A549 (cell line): ENCODE measurements at regions not wholly inside any gene's neighbourhood (a gene's known extent, or its start where the extent isn't known, plus 50 kb on each side); places are given as distances from the start of the nearest gene placed in this dataset.

ENCODE experiments used
- ATAC-seq, 2 experiments: fragments of 200-7000 bp in 1 of 2; fragments of >200 bp in 1 of 2; cut with Nextera tagmentation in 1 of 2; cut with Tn5 transposase in 1 of 2; 3 replicates each; pipeline versions ENCODE4 v1.8.0 to v1.9.1; 2018 to 2020; ENCODE audit warnings: mild to moderate bottlenecking in 1 of 2, moderate library complexity in 1 of 2
- CTCF ChIA-PET: fragments of 300-600 bp; sonication (Branson Sonifier 250); formaldehyde crosslinking; extraction: SDS; loops from one replicate; lab custom pipeline; 2021; ENCODE audit warnings: antibody characterized with exemption, inconsistent platforms; lab: Yijun Ruan, JAX
- POLR2A ChIA-PET: fragments of 350-600 bp; formaldehyde crosslinking; extraction: SDS; loops from one replicate; lab custom pipeline; 2021; ENCODE audit warnings: antibody characterized with exemption, inconsistent platforms; lab: Yijun Ruan, JAX
- DNase-seq, 2 experiments: peaks; one replicate each; pipeline versions ENCODE4 v3.0.0 to v3.0.0-alpha.2; 2011 to 2016; ENCODE audit warnings: low read depth in 1 of 2, low spot score in 1 of 2
- FAIRE-seq: peaks from 2 replicates; lab custom pipeline; 2011; peaks lifted over from hg19 to GRCh38; lab: Jason Lieb, UNC
- H3K27ac ChIP-seq, 2 experiments: fragments of >200 bp; sonication (Bioruptor Twin); formaldehyde crosslinking; 3 replicates each; pipeline ENCODE4 v1.5.1; 2016 to 2017
- H3K4me1 ChIP-seq: fragments of >200 bp; sonication (Bioruptor Twin); formaldehyde crosslinking; 3 replicates; pipeline ENCODE4 v1.6.1; 2016
- H3K4me2 ChIP-seq: fragments of >200 bp; sonication (Bioruptor Twin); formaldehyde crosslinking; 3 replicates; pipeline ENCODE4 v1.6.1; 2016
- H3K4me3 ChIP-seq: fragments of >200 bp; sonication (Bioruptor Twin); formaldehyde crosslinking; 3 replicates; pipeline ENCODE4 v1.5.1; 2016
- H3K9me3 ChIP-seq: fragments of >200 bp; sonication (Bioruptor Twin); formaldehyde crosslinking; 3 replicates; pipeline ENCODE4 v1.6.1; 2016
- CEBPB ChIP-seq, 2 experiments: fragments of >200 bp in 1 of 2; sonication (Bioruptor Twin) in 1 of 2; formaldehyde crosslinking in 1 of 2; IDR thresholded peaks; 2 replicates each; pipeline ENCODE4 v1.6.1; 2012 to 2016
- CTCF ChIP-seq: fragments of >200 bp; sonication (Bioruptor Twin); formaldehyde crosslinking; IDR thresholded peaks from 3 replicates; pipeline ENCODE4 v1.5.1; 2016
- EHMT2 ChIP-seq: fragments of 200-600 bp; sonication (generic); IDR thresholded peaks from 2 replicates; pipeline ENCODE4 v1.6.1; 2016; ENCODE audit warnings: antibody characterized with exemption, low read depth, mild to moderate bottlenecking, moderate library complexity
- EP300 ChIP-seq, 2 experiments: fragments of >200 bp; sonication (Bioruptor Twin); formaldehyde crosslinking; IDR thresholded peaks; 2 replicates in 1 of 2; 3 replicates in 1 of 2; pipeline ENCODE4 v1.6.1; 2016 to 2017
- ESRRA ChIP-seq: fragments of 150-350 bp; IDR thresholded peaks from 2 replicates; pipeline ENCODE4 v1.6.1; 2014; ENCODE audit warnings: mild to moderate bottlenecking, low read length, borderline replicate concordance
- FOSL2 ChIP-seq, 2 experiments: fragments of 450-650 bp in 1 of 2; fragments of >200 bp in 1 of 2; sonication (Bioruptor Twin) in 1 of 2; formaldehyde crosslinking; IDR thresholded peaks; 2 replicates each; pipeline versions ENCODE4 v1.5.0 to v1.6.1; 2016 to 2020; ENCODE audit warnings: mild to moderate bottlenecking in 1 of 2, moderate library complexity in 1 of 2
- FOXS1 ChIP-seq: fragments of 250-450 bp; sonication (Bioruptor Pico); IDR thresholded peaks from 2 replicates; pipeline ENCODE4 v1.5.0; 2020; ENCODE audit warnings: mild to moderate bottlenecking, moderate library complexity
- HDAC2 ChIP-seq: fragments of 200-600 bp; sonication (generic); IDR thresholded peaks from 2 replicates; pipeline ENCODE4 v1.6.1; 2016
- HEYL ChIP-seq: fragments of 250-450 bp; sonication (Bioruptor Pico); IDR thresholded peaks from 2 replicates; pipeline ENCODE4 v1.8.0; 2021; ENCODE audit warnings: mild to moderate bottlenecking, moderate library complexity
- HOXB5 ChIP-seq: fragments of 250-450 bp; sonication (Bioruptor Pico); IDR thresholded peaks from 2 replicates; pipeline ENCODE4 v1.5.0; 2020; ENCODE audit warnings: mild to moderate bottlenecking, moderate library complexity
- MYC ChIP-seq: IDR thresholded peaks from 2 replicates; pipeline ENCODE4 v1.6.1; 2012; ENCODE audit warnings: mild to moderate bottlenecking, inconsistent platforms, low read length, improper control_type of control experiment, borderline replicate concordance
- NFE2L2 ChIP-seq: fragments of 150-350 bp; conservative IDR thresholded peaks from 2 replicates; pipeline ENCODE4 v1.6.1; 2014; ENCODE audit warnings: low read length
- NPAS2 ChIP-seq: fragments of 250-450 bp; sonication (Bioruptor Pico); IDR thresholded peaks from 2 replicates; pipeline ENCODE4 v1.8.0; 2022; ENCODE audit warnings: mild to moderate bottlenecking, moderate library complexity, borderline replicate concordance
- POLR2A ChIP-seq: IDR thresholded peaks from 2 replicates; pipeline ENCODE4 v1.6.1; 2012; ENCODE audit warnings: mild to moderate bottlenecking, low read length
- REST ChIP-seq: fragments of 200-600 bp; sonication (generic); IDR thresholded peaks from 2 replicates; pipeline ENCODE4 v1.6.1; 2016; ENCODE audit warnings: antibody characterized with exemption, mild to moderate bottlenecking, moderate library complexity
- RNF2 ChIP-seq: fragments of 200-600 bp; sonication (generic); IDR thresholded peaks from 2 replicates; pipeline ENCODE4 v1.6.1; 2016; ENCODE audit warnings: low read depth, mild to moderate bottlenecking, antibody characterized with exemption, moderate library complexity, borderline replicate concordance
- TP53 ChIP-seq: fragments of 250-450 bp; sonication (Bioruptor Pico); IDR thresholded peaks from 2 replicates; pipeline ENCODE4 v1.5.0; 2021; ENCODE audit warnings: mild to moderate bottlenecking, moderate library complexity
- ZC3H11A ChIP-seq: fragments of 450-650 bp; IDR thresholded peaks from 2 replicates; pipeline ENCODE4 v1.6.1; 2014; ENCODE audit warnings: antibody characterized with exemption, mild to moderate bottlenecking
- WGBS: methylation state at CpG from one replicate; pipeline ENCODE4 v1.1.6; 2017; ENCODE audit errors: missing lambda C conversion rate; 5-methylcytosine and 5-hydroxymethylcytosine counted together
- TF ChIP-seq, protein P1 (sequence below): fragments of 250-450 bp; sonication (Bioruptor Pico); IDR thresholded peaks from 2 replicates; pipeline ENCODE4 v1.5.0; 2020; ENCODE audit warnings: low read depth, mild to moderate bottlenecking, moderate library complexity
- TF ChIP-seq, protein P2 (sequence below): fragments of >200 bp; sonication (Bioruptor Twin); formaldehyde crosslinking; IDR thresholded peaks from 3 replicates; pipeline ENCODE4 v1.6.1; 2016

GRCh38 chr10:35792291-35792690 is 150.2 kb upstream of the FZD8 start:
- ATAC-seq (no peak), FAIRE-seq (no peak), DNase-seq (no peak)
- Histone ChIP-seq H3K4me1 (no peaks in the 10 kb centered on the region), H3K9me3 (peaks cover 10% of the 10 kb centered on the region; the same call in 2 of the 3 replicates), H3K4me3 (no peak overlapping the region), H3K4me2 (no peak overlapping the region), H3K27ac (no peak overlapping the region)
- ChIA-PET CTCF (no interaction called here), POLR2A (no interaction called here)
- 51% methylated on average over 7 of the region's 7 CpGs for WGBS
- TF ChIP-seq FOSL2 (IDR thresholded peaks at IDR 0.05), result no peak
- TF ChIP-seq FOSL2 (CRISPR knock-in tag; IDR thresholded peaks at IDR 0.05), result peak; percentile 20; the same call in 1 of the 2 replicates
- TF ChIP-seq HOXB5 (CRISPR knock-in tag), result no peak

DNA sequence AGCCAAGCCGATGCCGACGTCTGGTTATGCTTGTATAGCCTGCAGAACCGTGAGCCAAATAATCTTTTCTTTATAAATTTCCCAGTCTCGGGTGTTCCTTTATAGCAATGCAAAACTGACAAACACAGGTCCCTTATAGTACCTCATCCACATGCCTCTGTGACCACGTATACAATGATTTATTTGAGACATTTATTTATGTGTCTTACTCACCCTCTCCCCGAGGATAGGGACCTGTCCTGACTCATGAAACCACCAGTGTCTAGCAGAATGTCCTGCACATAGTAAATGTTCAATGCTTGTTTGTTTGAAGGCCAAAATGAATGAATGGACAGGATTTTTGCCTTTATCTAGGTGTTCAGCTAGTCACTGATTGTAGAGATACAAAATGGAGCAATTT is 147.9 kb upstream of the FZD8 start:
- no peak overlapping the region for H3K27ac ChIP-seq
- no peak for FAIRE-seq

DNA sequence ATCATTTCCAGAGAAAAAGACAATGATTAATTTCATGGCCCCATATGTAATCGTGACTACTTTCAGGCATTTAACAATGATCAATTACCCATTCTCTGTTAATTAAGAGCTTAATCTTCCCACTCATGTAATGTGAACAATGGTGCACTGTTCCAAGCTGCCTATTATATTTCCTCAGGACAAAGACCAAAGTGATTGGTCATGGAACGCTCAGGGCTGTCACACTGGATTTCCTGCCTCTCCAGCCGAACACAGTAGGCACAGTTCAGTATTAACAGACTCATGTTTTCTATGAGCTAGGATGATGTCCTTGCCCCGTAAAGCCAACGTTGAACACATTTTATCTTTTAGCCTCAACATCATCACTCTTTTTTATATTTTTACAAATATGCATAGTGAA is 142.7 kb upstream of the FZD8 start:
- ChIA-PET POLR2A (no interaction called here), CTCF (no interaction called here)
- FAIRE-seq, result no peak
- WGBS, result 66% methylated on average over 5 of the region's 5 CpGs
- H3K4me2 ChIP-seq, result no peak overlapping the region
- H3K4me1 ChIP-seq, result peaks cover 11% of the 10 kb centered on the region; the same call in 2 of the 3 replicates
- DNase-seq, result no peak
- H3K4me3 ChIP-seq, result no peak overlapping the region
- no peak for ATAC-seq
- peaks cover 17% of the 10 kb centered on the region; the same call in 2 of the 3 replicates for H3K9me3 ChIP-seq
- H3K27ac ChIP-seq, result no peak overlapping the region; a peak in 1 of 6 replicates
- TF ChIP-seq FOXS1 (CRISPR knock-in tag) (no peak), EHMT2 (no peak), NPAS2 (CRISPR knock-in tag) (no peak), HDAC2 (no peak), ESRRA (no peak), MYC (no peak), CEBPB (IDR thresholded peaks at IDR 0.05) (no peak), NFE2L2 (no peak), RNF2 (no peak), FOSL2 (IDR thresholded peaks at IDR 0.05) (no peak), FOSL2 (CRISPR knock-in tag; IDR thresholded peaks at IDR 0.05) (no peak), ZC3H11A (no peak)
- TF ChIP-seq, protein P1, sequence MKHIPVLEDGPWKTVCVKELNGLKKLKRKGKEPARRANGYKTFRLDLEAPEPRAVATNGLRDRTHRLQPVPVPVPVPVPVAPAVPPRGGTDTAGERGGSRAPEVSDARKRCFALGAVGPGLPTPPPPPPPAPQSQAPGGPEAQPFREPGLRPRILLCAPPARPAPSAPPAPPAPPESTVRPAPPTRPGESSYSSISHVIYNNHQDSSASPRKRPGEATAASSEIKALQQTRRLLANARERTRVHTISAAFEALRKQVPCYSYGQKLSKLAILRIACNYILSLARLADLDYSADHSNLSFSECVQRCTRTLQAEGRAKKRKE (CRISPR knock-in tag), result no peak
- TF ChIP-seq, protein P2, sequence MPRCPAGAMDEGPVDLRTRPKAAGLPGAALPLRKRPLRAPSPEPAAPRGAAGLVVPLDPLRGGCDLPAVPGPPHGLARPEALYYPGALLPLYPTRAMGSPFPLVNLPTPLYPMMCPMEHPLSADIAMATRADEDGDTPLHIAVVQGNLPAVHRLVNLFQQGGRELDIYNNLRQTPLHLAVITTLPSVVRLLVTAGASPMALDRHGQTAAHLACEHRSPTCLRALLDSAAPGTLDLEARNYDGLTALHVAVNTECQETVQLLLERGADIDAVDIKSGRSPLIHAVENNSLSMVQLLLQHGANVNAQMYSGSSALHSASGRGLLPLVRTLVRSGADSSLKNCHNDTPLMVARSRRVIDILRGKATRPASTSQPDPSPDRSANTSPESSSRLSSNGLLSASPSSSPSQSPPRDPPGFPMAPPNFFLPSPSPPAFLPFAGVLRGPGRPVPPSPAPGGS, result no peak

More for the DNA sequence above, 147.9 kb upstream of the FZD8 start:
- no peak overlapping the region for H3K4me3 ChIP-seq
- ChIA-PET CTCF (no interaction called here), POLR2A (no interaction called here)
- no peak for TF ChIP-seq EP300 (IDR thresholded peaks at IDR 0.05)
- TF ChIP-seq REST, result no peak
- no peak for TF ChIP-seq HEYL
- no peak for TF ChIP-seq CTCF
- TF ChIP-seq TP53 (CRISPR knock-in tag), result no peak
- TF ChIP-seq ESRRA, result no peak
- TF ChIP-seq POLR2A, result no peak
- WGBS, result 38% methylated on average over 7 of the region's 7 CpGs
- no peak overlapping the region for H3K4me2 ChIP-seq
- H3K4me1 ChIP-seq, result no peaks in the 10 kb centered on the region
- DNase-seq (no peak), ATAC-seq (peak; percentile 32 to 34; a peak in 2 of 6 replicates)
- peaks cover 13% of the 10 kb centered on the region; the same call in 2 of the 3 replicates for H3K9me3 ChIP-seq
